SK-N-SH treated with all-trans-retinoic acid at 6 μM for 48 hours (cell line): ENCODE measurements at regions not wholly inside any gene's neighbourhood (a gene's known extent, or its start where the extent isn't known, plus 50 kb on each side); places are given as distances from the start of the nearest gene placed in this dataset.

ENCODE experiments used
- CSDC2 ChIP-seq: fragments of 250-450 bp; sonication (Bioruptor Pico); IDR thresholded peaks from 2 replicates; pipeline ENCODE4 v1.5.0; 2020; ENCODE audit warnings: mild to moderate bottlenecking, moderate library complexity
- ISL1 ChIP-seq: fragments of 250-450 bp; sonication (Bioruptor Pico); IDR thresholded peaks from 2 replicates; pipeline ENCODE4 v2.1.2; 2022; ENCODE audit warnings: mild to moderate bottlenecking, moderate library complexity
- OSR1 ChIP-seq: fragments of 250-450 bp; sonication (Bioruptor Pico); IDR thresholded peaks from 2 replicates; pipeline ENCODE4 v1.8.0; 2022; ENCODE audit warnings: moderate library complexity, mild to moderate bottlenecking, inconsistent platforms
- RARB ChIP-seq: fragments of 250-450 bp; sonication (Bioruptor Pico); IDR thresholded peaks from 2 replicates; pipeline ENCODE4 v1.8.0; 2021; ENCODE audit warnings: mild to moderate bottlenecking, moderate library complexity
- TCF4 ChIP-seq: fragments of 250-450 bp; sonication (Bioruptor Pico); IDR thresholded peaks from 2 replicates; pipeline ENCODE4 v1.8.0; 2021; ENCODE audit warnings: mild to moderate bottlenecking, moderate library complexity, borderline replicate concordance
- TOX ChIP-seq: fragments of 250-450 bp; sonication (Bioruptor Pico); IDR thresholded peaks from 2 replicates; pipeline ENCODE4 v1.8.0; 2021; ENCODE audit warnings: mild to moderate bottlenecking, moderate library complexity, borderline replicate concordance
- TF ChIP-seq, protein P1 (sequence below): fragments of 250-450 bp; sonication (Bioruptor Pico); IDR thresholded peaks from 2 replicates; pipeline ENCODE4 v1.8.0; 2020; ENCODE audit warnings: mild to moderate bottlenecking, moderate library complexity, borderline replicate concordance

GRCh38 chr9:82480921-82481320 lies 492.3 kb downstream of the SPATA31D1 start:
- TF ChIP-seq TCF4 (CRISPR knock-in tag) (no peak), RARB (CRISPR knock-in tag) (no peak), ISL1 (CRISPR knock-in tag) (no peak), OSR1 (CRISPR knock-in tag) (no peak), CSDC2 (CRISPR knock-in tag) (no peak), TOX (CRISPR knock-in tag) (no peak)
- TF ChIP-seq, protein P1, sequence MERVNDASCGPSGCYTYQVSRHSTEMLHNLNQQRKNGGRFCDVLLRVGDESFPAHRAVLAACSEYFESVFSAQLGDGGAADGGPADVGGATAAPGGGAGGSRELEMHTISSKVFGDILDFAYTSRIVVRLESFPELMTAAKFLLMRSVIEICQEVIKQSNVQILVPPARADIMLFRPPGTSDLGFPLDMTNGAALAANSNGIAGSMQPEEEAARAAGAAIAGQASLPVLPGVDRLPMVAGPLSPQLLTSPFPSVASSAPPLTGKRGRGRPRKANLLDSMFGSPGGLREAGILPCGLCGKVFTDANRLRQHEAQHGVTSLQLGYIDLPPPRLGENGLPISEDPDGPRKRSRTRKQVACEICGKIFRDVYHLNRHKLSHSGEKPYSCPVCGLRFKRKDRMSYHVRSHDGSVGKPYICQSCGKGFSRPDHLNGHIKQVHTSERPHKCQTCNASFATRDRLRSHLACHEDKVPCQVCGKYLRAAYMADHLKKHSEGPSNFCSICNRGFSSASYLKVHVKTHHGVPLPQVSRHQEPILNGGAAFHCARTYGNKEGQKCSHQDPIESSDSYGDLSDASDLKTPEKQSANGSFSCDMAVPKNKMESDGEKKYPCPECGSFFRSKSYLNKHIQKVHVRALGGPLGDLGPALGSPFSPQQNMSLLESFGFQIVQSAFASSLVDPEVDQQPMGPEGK (CRISPR knock-in tag), result no peak
